Fibroblast of lung (primary cell): ENCODE measurements at regions not wholly inside any gene's neighbourhood (a gene's known extent, or its start where the extent isn't known, plus 50 kb on each side); places are given as distances from the start of the nearest gene placed in this dataset.
"Not testable (repeated sequence)": the region's sequence is repeated elsewhere in the genome, so short reads cannot be mapped to it uniquely, and the experiment has no call there.

Experiments used
- DNase-seq, 2 donors: peaks; one replicate each; pipeline versions ENCODE4 v3.0.0 to v3.0.0-alpha.2; 2010; ENCODE audit warnings: low read depth in 2 of 2
- H2AFZ ChIP-seq: 2 replicates; pipeline ENCODE4 v1.5.1; 2012; ENCODE audit warnings: low read length, control low read depth, inconsistent platforms
- H3K27ac ChIP-seq: 2 replicates; pipeline ENCODE4 v1.5.1; 2011; ENCODE audit warnings: low read length, control low read depth; ENCODE audit not compliant: insufficient read depth
- H3K27me3 ChIP-seq: 2 replicates; pipeline ENCODE4 v1.5.1; 2011; ENCODE audit warnings: mild to moderate bottlenecking, low read length; ENCODE audit not compliant: control insufficient read depth, insufficient read depth
- H3K36me3 ChIP-seq: 2 replicates; pipeline ENCODE4 v1.5.1; 2011; ENCODE audit warnings: low read length; ENCODE audit not compliant: control insufficient read depth, insufficient read depth
- H3K4me1 ChIP-seq: 2 replicates; pipeline ENCODE4 v1.5.1; 2011; ENCODE audit warnings: low read length; ENCODE audit not compliant: control insufficient read depth, insufficient read depth; ENCODE audit errors: extremely low read depth
- H3K4me2 ChIP-seq: 2 replicates; pipeline ENCODE4 v1.5.1; 2011; ENCODE audit warnings: low read length, control low read depth; ENCODE audit not compliant: insufficient read depth; ENCODE audit errors: extremely low read depth
- H3K4me3 ChIP-seq, 4 experiments: fragments of 200-600 bp in 1 of 4; sonication (generic) in 1 of 4; replicated peaks in 1 of 4; 2 replicates each; pipeline ENCODE4 v1.5.1; 2011 to 2016; ENCODE audit warnings: low read length in 4 of 4, low read depth in 3 of 4, mild to moderate bottlenecking in 3 of 4, control low read depth in 2 of 4, inconsistent platforms in 1 of 4, mixed read lengths in 1 of 4; ENCODE audit not compliant: insufficient read depth in 1 of 4; ENCODE audit errors: control extremely low read depth in 1 of 4
- H3K79me2 ChIP-seq: 2 replicates; pipeline ENCODE4 v1.5.1; 2012; ENCODE audit warnings: mild to moderate bottlenecking, low read length, inconsistent platforms; ENCODE audit not compliant: control insufficient read depth, insufficient read depth
- H3K9ac ChIP-seq: 2 replicates; pipeline ENCODE4 v1.5.1; 2011; ENCODE audit warnings: mild to moderate bottlenecking, low read length, control low read depth; ENCODE audit not compliant: insufficient read depth
- H3K9me3 ChIP-seq: 2 replicates; pipeline ENCODE4 v1.5.1; 2012; ENCODE audit warnings: low read depth, low read length; ENCODE audit not compliant: control insufficient read depth, insufficient read depth
- H4K20me1 ChIP-seq: 2 replicates; pipeline ENCODE4 v1.5.1; 2011; ENCODE audit warnings: low read length; ENCODE audit not compliant: control insufficient read depth, insufficient read depth; ENCODE audit errors: extremely low read depth
- CTCF ChIP-seq, 2 donors: IDR thresholded peaks in 1 of 2; conservative IDR thresholded peaks in 1 of 2; 1 replicate in 1 of 2; 2 replicates in 1 of 2; pipeline ENCODE4 v1.5.1; 2011 to 2012; ENCODE audit warnings: low read length in 2 of 2, control low read depth in 1 of 2, inconsistent platforms in 1 of 2, low read depth in 1 of 2, mild to moderate bottlenecking in 1 of 2
- EZH2 ChIP-seq: IDR thresholded peaks from 2 replicates; pipeline ENCODE4 v1.5.1; 2012; ENCODE audit warnings: low read length, control low read depth, mild to moderate bottlenecking; ENCODE audit errors: missing control alignments

DNA sequence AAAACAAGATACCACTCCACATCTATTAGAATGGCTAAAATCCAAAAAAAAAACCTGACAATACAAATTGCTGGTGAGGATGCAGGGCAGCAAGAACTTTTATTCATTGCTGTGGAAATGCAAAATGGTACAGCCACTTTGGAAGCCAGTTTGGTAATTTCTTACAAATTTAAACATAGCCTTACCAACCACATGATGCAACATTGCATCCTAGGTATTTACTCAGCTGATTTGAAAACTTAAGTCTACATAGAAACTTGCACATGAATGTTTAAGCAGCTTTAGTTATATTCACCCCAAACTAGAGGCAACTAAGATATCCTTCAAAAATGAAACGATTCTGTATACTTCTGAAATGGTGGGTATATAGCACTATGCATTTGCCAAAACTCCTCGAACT, 178.8 kb upstream of the PDE4B start:
- H3K4me3 ChIP-seq, result no peak overlapping the region
- no peaks in the 10 kb centered on the region for H4K20me1 ChIP-seq
- no peaks in the 10 kb centered on the region for H3K36me3 ChIP-seq
- H3K9ac ChIP-seq, result no peak overlapping the region
- H3K9me3 ChIP-seq, result no peaks in the 10 kb centered on the region
- no peak for DNase-seq
- H3K4me1 ChIP-seq, result no peaks in the 10 kb centered on the region
- no peak overlapping the region for H2AFZ ChIP-seq
- no peak overlapping the region for H3K4me2 ChIP-seq
- no peaks in the 10 kb centered on the region for H3K79me2 ChIP-seq
- no peak overlapping the region for H3K27ac ChIP-seq
- H3K27me3 ChIP-seq, result no peaks in the 10 kb centered on the region
- TF ChIP-seq CTCF (conservative IDR thresholded peaks at IDR 0.05 in 1 of 2, IDR thresholded peaks at IDR 0.05 in 1 of 2; ENCODE audit: low read depth in 1 of 2, low read length in 2 of 2) (no peak), EZH2 (no peak)

GRCh38 chr1:65615859-65616258, 176.8 kb upstream of the PDE4B start:
- no peak overlapping the region for H3K27ac ChIP-seq
- TF ChIP-seq EZH2, result no peak
- TF ChIP-seq CTCF (conservative IDR thresholded peaks at IDR 0.05 in 1 of 2, IDR thresholded peaks at IDR 0.05 in 1 of 2; ENCODE audit: low read depth in 1 of 2, low read length in 2 of 2), result no peak
- H3K9ac ChIP-seq, result no peak overlapping the region
- no peak for DNase-seq
- no peak overlapping the region for H3K4me3 ChIP-seq
- no peak overlapping the region for H3K4me2 ChIP-seq
- H3K9me3 ChIP-seq, result no peaks in the 10 kb centered on the region
- no peaks in the 10 kb centered on the region for H3K79me2 ChIP-seq
- H3K27me3 ChIP-seq, result no peaks in the 10 kb centered on the region
- no peaks in the 10 kb centered on the region for H4K20me1 ChIP-seq
- H2AFZ ChIP-seq, result no peak overlapping the region
- no peaks in the 10 kb centered on the region for H3K36me3 ChIP-seq
- no peaks in the 10 kb centered on the region for H3K4me1 ChIP-seq

GRCh38 chr1:65621721-65622120, 171.0 kb upstream of the PDE4B start:
- H3K4me2 ChIP-seq, H3K27me3 ChIP-seq, H3K9ac ChIP-seq, H2AFZ ChIP-seq, H3K27ac ChIP-seq, H3K79me2 ChIP-seq, H3K4me3 ChIP-seq, H3K9me3 ChIP-seq, H4K20me1 ChIP-seq, H3K4me1 ChIP-seq, H3K36me3 ChIP-seq: not testable (repeated sequence)
- peak in 1 of 2 donors; percentile 23 for DNase-seq

- H3K27me3 ChIP-seq, result no peaks in the 10 kb centered on the region
- no peak overlapping the region for H3K27ac ChIP-seq
- no peaks in the 10 kb centered on the region for H4K20me1 ChIP-seq
- H3K79me2 ChIP-seq, result no peaks in the 10 kb centered on the region
- TF ChIP-seq EZH2, result no peak
- peak in 1 of 2 donors; percentile 19 for TF ChIP-seq CTCF (conservative IDR thresholded peaks at IDR 0.05 in 1 of 2, IDR thresholded peaks at IDR 0.05 in 1 of 2; ENCODE audit: low read depth in 1 of 2, low read length in 2 of 2)
- no peak overlapping the region for H3K4me2 ChIP-seq
- no peak overlapping the region for H2AFZ ChIP-seq
- no peaks in the 10 kb centered on the region for H3K36me3 ChIP-seq
- no peak overlapping the region for H3K4me3 ChIP-seq
- peak in 1 of 2 donors; percentile 6 for DNase-seq
- no peaks in the 10 kb centered on the region for H3K9me3 ChIP-seq
- no peaks in the 10 kb centered on the region for H3K4me1 ChIP-seq
- no peak overlapping the region for H3K9ac ChIP-seq
Measured at GRCh38 chr1:65623895-65624294, 168.8 kb upstream of the PDE4B start.
